ENCODE measurements at regions not wholly inside any gene's neighbourhood (a gene's known extent, or its start where the extent isn't known, plus 50 kb on each side); places are given as distances from the start of the nearest gene placed in this dataset.

DNA sequence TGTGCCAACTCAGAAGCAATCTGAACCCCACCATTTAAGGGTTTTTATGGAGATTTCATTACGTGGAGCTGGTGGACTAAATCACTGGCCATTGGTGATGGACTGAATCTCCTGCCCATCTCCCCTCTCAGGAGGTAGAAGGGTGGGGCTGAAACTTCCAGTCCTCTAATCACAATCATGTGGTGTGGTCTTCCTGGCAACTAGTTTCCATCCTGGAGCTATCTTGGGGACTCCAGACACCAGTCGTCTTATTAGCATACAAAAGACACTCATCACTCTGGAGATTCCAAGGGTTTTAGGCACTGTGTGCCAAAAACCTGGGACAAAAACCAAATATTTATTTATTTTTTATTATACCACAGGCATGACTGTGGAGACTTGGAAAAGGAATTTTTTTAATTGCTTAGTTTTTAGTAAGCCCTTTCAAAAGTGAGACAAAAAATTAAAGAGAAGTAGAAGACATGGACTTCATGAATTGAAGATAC, 203.6 kb downstream of the WNT5A start (continued):
- TF ChIP-seq, protein P1, sequence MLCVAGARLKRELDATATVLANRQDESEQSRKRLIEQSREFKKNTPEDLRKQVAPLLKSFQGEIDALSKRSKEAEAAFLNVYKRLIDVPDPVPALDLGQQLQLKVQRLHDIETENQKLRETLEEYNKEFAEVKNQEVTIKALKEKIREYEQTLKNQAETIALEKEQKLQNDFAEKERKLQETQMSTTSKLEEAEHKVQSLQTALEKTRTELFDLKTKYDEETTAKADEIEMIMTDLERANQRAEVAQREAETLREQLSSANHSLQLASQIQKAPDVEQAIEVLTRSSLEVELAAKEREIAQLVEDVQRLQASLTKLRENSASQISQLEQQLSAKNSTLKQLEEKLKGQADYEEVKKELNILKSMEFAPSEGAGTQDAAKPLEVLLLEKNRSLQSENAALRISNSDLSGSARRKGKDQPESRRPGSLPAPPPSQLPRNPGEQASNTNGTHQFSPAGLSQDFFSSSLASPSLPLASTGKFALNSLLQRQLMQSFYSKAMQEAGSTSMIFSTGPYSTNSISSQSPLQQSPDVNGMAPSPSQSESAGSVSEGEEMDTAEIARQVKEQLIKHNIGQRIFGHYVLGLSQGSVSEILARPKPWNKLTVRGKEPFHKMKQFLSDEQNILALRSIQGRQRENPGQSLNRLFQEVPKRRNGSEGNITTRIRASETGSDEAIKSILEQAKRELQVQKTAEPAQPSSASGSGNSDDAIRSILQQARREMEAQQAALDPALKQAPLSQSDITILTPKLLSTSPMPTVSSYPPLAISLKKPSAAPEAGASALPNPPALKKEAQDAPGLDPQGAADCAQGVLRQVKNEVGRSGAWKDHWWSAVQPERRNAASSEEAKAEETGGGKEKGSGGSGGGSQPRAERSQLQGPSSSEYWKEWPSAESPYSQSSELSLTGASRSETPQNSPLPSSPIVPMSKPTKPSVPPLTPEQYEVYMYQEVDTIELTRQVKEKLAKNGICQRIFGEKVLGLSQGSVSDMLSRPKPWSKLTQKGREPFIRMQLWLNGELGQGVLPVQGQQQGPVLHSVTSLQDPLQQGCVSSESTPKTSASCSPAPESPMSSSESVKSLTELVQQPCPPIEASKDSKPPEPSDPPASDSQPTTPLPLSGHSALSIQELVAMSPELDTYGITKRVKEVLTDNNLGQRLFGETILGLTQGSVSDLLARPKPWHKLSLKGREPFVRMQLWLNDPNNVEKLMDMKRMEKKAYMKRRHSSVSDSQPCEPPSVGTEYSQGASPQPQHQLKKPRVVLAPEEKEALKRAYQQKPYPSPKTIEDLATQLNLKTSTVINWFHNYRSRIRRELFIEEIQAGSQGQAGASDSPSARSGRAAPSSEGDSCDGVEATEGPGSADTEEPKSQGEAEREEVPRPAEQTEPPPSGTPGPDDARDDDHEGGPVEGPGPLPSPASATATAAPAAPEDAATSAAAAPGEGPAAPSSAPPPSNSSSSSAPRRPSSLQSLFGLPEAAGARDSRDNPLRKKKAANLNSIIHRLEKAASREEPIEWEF (IDR thresholded peaks at IDR 0.05; ENCODE audit: insufficient replicate concordance, low read depth, low read length): no peak

DNA sequence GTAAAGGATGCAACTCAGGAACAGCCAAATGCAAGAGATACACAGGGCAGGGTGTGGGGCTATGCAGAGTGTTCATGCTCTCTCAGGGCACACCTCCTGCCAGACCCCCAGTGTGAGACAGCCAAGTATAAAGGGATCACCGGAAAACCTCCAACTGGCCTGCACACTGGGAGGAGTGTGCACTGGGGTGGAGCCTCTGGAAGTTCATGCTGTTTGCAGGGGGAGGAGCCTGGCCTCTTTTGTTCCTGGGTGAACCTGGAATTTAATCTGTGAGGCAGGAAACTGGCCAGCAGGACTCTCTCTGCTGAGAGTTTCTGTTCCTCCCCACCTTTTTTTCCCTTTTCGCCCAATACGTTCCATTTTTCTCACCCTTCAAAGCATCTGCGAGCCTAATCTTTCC, 204.1 kb downstream of the WNT5A start:
- Histone ChIP-seq H4K20me1 (ENCODE audit: control insufficient read depth, insufficient read depth) (no peaks in the 10 kb centered on the region), H3K79me2 (ENCODE audit: control insufficient read depth, insufficient read depth, low read length) (no peaks in the 10 kb centered on the region), H3K27me3 (replicated peaks in 1 of 2; ENCODE audit: control insufficient read depth in 2 of 2, insufficient read depth in 2 of 2, low read length in 1 of 2) (no peaks in the 10 kb centered on the region; a peak in 2 of 4 replicates), H3K4me2 (ENCODE audit: control insufficient read depth, insufficient read depth) (no peak overlapping the region), H3K4me3 (no peak overlapping the region), H3K36me3 (ENCODE audit: control insufficient read depth in 2 of 2, insufficient read depth in 2 of 2, low read length in 1 of 2) (no peaks in the 10 kb centered on the region), H2AFZ (ENCODE audit: control insufficient read depth, low read depth, low read length) (no peak overlapping the region), H3K9ac (ENCODE audit: control insufficient read depth, insufficient read depth, low read length) (no peak overlapping the region), H3K4me1 (ENCODE audit: control insufficient read depth, insufficient read depth, low read length) (no peaks in the 10 kb centered on the region), H3K9me3 (replicated peaks; ENCODE audit: control insufficient read depth, insufficient read depth, low read length) (no peaks in the 10 kb centered on the region), H3K27ac (ENCODE audit: control insufficient read depth, insufficient read depth) (no peak overlapping the region)
- WGBS (ENCODE audit: insufficient coverage, insufficient replicate concordance, low lambda C conversion rate, missing lambda C conversion rate): 19% methylated on average over 4 of the region's 4 CpGs
- no peak for DNase-seq (ENCODE audit: low read depth, low spot score)
- ChIA-PET RAD21 (ENCODE audit: unreplicated experiment) (no interaction called here), POLR2A (no interaction called here), SMC1A (ENCODE audit: uncharacterized antibody, unreplicated experiment) (no interaction called here), CTCF (no interaction called here)
- intact Hi-C loops (cut with micrococcal nuclease; ENCODE audit: unreplicated experiment): no loop called here
- no peak for ATAC-seq
- no peak for FAIRE-seq
- TF ChIP-seq MYC (IDR thresholded peaks at IDR 0.05; ENCODE audit: insufficient read depth, insufficient read length, insufficient replicate concordance, low read length, severe bottlenecking): no peak
- in situ Hi-C loops (cut with MboI): no loop called here
- BruUV-seq (replicated peaks): no TSS peak

Measured in GM12878 (cell line).